WTC11 (cell line): ENCODE measurements at regions not wholly inside any gene's neighbourhood (a gene's known extent, or its start where the extent isn't known, plus 50 kb on each side); places are given as distances from the start of the nearest gene placed in this dataset.

Experiments
- ATAC-seq: fragments of 200-7000 bp; cut with Tn5 transposase; 2 replicates; pipeline ENCODE4 v1.10.0; 2021; ENCODE audit warnings: mild to moderate bottlenecking, moderate library complexity
- CTCF ChIA-PET: fragments of 300-600 bp; sonication (Branson Sonifier 250); formaldehyde crosslinking; loops from one replicate; lab custom pipeline; 2021; ENCODE audit warnings: antibody characterized with exemption; lab: Charles Lee
- POLR2A ChIA-PET: fragments of 350-600 bp; sonication (Branson Sonifier 250); formaldehyde crosslinking; loops from one replicate; lab custom pipeline; 2021; ENCODE audit warnings: antibody characterized with exemption; lab: Charles Lee
- DNase-seq: peaks from one replicate; pipeline ENCODE4 v3.0.0; 2021; ENCODE audit warnings: low spot score
- H3K27ac Mint-ChIP-seq: 2 replicates; pipeline ENCODE4 v1.8.0; 2021; ENCODE audit warnings: mixed read lengths
- H3K27me3 Mint-ChIP-seq: 2 replicates; pipeline ENCODE4 v1.8.0; 2021; ENCODE audit warnings: low read depth, mild to moderate bottlenecking, moderate library complexity, mixed read lengths
- H3K36me3 Mint-ChIP-seq: 2 replicates; pipeline ENCODE4 v1.8.0; 2021; ENCODE audit warnings: mixed read lengths
- H3K4me1 Mint-ChIP-seq: 2 replicates; pipeline ENCODE4 v1.8.0; 2022; ENCODE audit warnings: mixed read lengths
- H3K4me3 Mint-ChIP-seq: 2 replicates; pipeline ENCODE4 v1.8.0; 2021; ENCODE audit warnings: mild to moderate bottlenecking, moderate library complexity, mixed read lengths
- H3K9me3 Mint-ChIP-seq: 2 replicates; pipeline ENCODE4 v1.8.0; 2021; ENCODE audit warnings: mixed read lengths
- FOXP1 ChIP-seq: sonication (generic); formaldehyde crosslinking; IDR thresholded peaks from 2 replicates; pipeline ENCODE4 v1.8.0; 2022; ENCODE audit warnings: missing genetic modification reagents, mild to moderate bottlenecking, moderate library complexity, borderline replicate concordance
- GRHL2 ChIP-seq: fragments of 250-450 bp; sonication (Bioruptor Pico); IDR thresholded peaks from 2 replicates; pipeline ENCODE4 v1.8.0; 2022; ENCODE audit warnings: mild to moderate bottlenecking, moderate library complexity; ENCODE audit not compliant: insufficient replicate concordance, severe bottlenecking
- MLX ChIP-seq: sonication (generic); formaldehyde crosslinking; IDR thresholded peaks from 2 replicates; pipeline ENCODE4 v1.8.1; 2023; ENCODE audit warnings: mild to moderate bottlenecking, missing genetic modification reagents, moderate library complexity
- OVOL2 ChIP-seq: fragments of 250-450 bp; sonication (Bioruptor Pico); IDR thresholded peaks from 2 replicates; pipeline ENCODE4 v1.9.0; 2021; ENCODE audit warnings: mild to moderate bottlenecking, borderline replicate concordance
- RORB ChIP-seq: fragments of 250-450 bp; sonication (Bioruptor Pico); IDR thresholded peaks from 2 replicates; pipeline ENCODE4 v1.9.0; 2021; ENCODE audit warnings: mild to moderate bottlenecking
- SOX15 ChIP-seq: fragments of 250-450 bp; sonication (Bioruptor Pico); IDR thresholded peaks from 2 replicates; pipeline ENCODE4 v1.9.0; 2021; ENCODE audit warnings: mild to moderate bottlenecking
- SP1 ChIP-seq: sonication (generic); formaldehyde crosslinking; conservative IDR thresholded peaks from 2 replicates; pipeline ENCODE4 v1.8.1; 2022; ENCODE audit warnings: missing genetic modification reagents
- TEAD4 ChIP-seq: sonication (generic); formaldehyde crosslinking; IDR thresholded peaks from 2 replicates; pipeline ENCODE4 v1.8.0; 2022; ENCODE audit warnings: mild to moderate bottlenecking, missing genetic modification reagents
- USF2 ChIP-seq: sonication (generic); formaldehyde crosslinking; IDR thresholded peaks from 2 replicates; pipeline ENCODE4 v1.8.1; 2023; ENCODE audit warnings: mild to moderate bottlenecking, missing genetic modification reagents, moderate library complexity
- ZNF416 ChIP-seq: fragments of 250-450 bp; sonication (Bioruptor Pico); IDR thresholded peaks from 2 replicates; pipeline ENCODE4 v1.9.0; 2021; ENCODE audit warnings: mild to moderate bottlenecking, inconsistent platforms
- TF ChIP-seq, protein P1 (sequence below): sonication (generic); formaldehyde crosslinking; IDR thresholded peaks from 2 replicates; pipeline ENCODE4 v1.8.1; 2022; ENCODE audit warnings: missing genetic modification reagents, borderline replicate concordance
- TF ChIP-seq, protein P2 (sequence below): sonication (generic); formaldehyde crosslinking; IDR thresholded peaks from 2 replicates; pipeline ENCODE4 v1.8.0; 2022; ENCODE audit warnings: mild to moderate bottlenecking, missing genetic modification reagents
- TF ChIP-seq, protein P3 (sequence below): sonication (generic); formaldehyde crosslinking; IDR thresholded peaks from 2 replicates; pipeline ENCODE4 v1.8.1; 2023; ENCODE audit warnings: mild to moderate bottlenecking, missing genetic modification reagents
- TF ChIP-seq, protein P4 (sequence below): sonication (generic); formaldehyde crosslinking; IDR thresholded peaks from 2 replicates; pipeline ENCODE4 v1.8.0; 2022; ENCODE audit warnings: mild to moderate bottlenecking, missing genetic modification reagents
- TF ChIP-seq, protein P5 (sequence below): fragments of 250-450 bp; sonication (Bioruptor Pico); IDR thresholded peaks from 2 replicates; pipeline ENCODE4 v1.9.0; 2021; ENCODE audit warnings: moderate library complexity, mild to moderate bottlenecking, inconsistent platforms, borderline replicate concordance
- TF ChIP-seq, protein P6 (sequence below): fragments of 250-450 bp; sonication (Bioruptor Pico); conservative IDR thresholded peaks from 2 replicates; pipeline ENCODE4 v1.9.0; 2021; ENCODE audit warnings: mild to moderate bottlenecking

- ChIA-PET POLR2A (no interaction called here), CTCF (no interaction called here)
- DNase-seq (no peak), ATAC-seq (no peak)
- TF ChIP-seq, protein P1, sequence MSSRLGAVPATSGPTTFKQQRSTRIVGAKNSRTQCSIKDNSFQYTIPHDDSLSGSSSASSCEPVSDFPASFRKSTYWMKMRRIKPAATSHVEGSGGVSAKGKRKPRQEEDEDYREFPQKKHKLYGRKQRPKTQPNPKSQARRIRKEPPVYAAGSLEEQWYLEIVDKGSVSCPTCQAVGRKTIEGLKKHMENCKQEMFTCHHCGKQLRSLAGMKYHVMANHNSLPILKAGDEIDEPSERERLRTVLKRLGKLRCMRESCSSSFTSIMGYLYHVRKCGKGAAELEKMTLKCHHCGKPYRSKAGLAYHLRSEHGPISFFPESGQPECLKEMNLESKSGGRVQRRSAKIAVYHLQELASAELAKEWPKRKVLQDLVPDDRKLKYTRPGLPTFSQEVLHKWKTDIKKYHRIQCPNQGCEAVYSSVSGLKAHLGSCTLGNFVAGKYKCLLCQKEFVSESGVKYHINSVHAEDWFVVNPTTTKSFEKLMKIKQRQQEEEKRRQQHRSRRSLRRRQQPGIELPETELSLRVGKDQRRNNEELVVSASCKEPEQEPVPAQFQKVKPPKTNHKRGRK = no peak
- TF ChIP-seq ZNF416 (CRISPR knock-in tag) (no peak), USF2 (CRISPR knock-in tag) (no peak), OVOL2 (no peak), RORB (CRISPR knock-in tag) (no peak), TEAD4 (CRISPR knock-in tag) (no peak), SP1 (CRISPR knock-in tag) (no peak), GRHL2 (CRISPR knock-in tag) (no peak)
- TF ChIP-seq, protein P2, sequence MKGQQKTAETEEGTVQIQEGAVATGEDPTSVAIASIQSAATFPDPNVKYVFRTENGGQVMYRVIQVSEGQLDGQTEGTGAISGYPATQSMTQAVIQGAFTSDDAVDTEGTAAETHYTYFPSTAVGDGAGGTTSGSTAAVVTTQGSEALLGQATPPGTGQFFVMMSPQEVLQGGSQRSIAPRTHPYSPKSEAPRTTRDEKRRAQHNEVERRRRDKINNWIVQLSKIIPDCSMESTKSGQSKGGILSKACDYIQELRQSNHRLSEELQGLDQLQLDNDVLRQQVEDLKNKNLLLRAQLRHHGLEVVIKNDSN (CRISPR knock-in tag) = no peak
- TF ChIP-seq, protein P3, sequence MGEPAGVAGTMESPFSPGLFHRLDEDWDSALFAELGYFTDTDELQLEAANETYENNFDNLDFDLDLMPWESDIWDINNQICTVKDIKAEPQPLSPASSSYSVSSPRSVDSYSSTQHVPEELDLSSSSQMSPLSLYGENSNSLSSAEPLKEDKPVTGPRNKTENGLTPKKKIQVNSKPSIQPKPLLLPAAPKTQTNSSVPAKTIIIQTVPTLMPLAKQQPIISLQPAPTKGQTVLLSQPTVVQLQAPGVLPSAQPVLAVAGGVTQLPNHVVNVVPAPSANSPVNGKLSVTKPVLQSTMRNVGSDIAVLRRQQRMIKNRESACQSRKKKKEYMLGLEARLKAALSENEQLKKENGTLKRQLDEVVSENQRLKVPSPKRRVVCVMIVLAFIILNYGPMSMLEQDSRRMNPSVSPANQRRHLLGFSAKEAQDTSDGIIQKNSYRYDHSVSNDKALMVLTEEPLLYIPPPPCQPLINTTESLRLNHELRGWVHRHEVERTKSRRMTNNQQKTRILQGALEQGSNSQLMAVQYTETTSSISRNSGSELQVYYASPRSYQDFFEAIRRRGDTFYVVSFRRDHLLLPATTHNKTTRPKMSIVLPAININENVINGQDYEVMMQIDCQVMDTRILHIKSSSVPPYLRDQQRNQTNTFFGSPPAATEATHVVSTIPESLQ (CRISPR knock-in tag) = no peak
- TF ChIP-seq, protein P4, sequence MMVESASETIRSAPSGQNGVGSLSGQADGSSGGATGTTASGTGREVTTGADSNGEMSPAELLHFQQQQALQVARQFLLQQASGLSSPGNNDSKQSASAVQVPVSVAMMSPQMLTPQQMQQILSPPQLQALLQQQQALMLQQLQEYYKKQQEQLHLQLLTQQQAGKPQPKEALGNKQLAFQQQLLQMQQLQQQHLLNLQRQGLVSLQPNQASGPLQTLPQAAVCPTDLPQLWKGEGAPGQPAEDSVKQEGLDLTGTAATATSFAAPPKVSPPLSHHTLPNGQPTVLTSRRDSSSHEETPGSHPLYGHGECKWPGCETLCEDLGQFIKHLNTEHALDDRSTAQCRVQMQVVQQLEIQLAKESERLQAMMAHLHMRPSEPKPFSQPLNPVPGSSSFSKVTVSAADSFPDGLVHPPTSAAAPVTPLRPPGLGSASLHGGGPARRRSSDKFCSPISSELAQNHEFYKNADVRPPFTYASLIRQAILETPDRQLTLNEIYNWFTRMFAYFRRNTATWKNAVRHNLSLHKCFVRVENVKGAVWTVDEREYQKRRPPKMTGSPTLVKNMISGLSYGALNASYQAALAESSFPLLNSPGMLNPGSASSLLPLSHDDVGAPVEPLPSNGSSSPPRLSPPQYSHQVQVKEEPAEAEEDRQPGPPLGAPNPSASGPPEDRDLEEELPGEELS = no peak
- Mint-ChIP-seq H3K36me3 (no peaks in the 10 kb centered on the region), H3K4me3 (no peak overlapping the region), H3K27ac (no peak overlapping the region), H3K27me3 (no peaks in the 10 kb centered on the region), H3K4me1 (peaks cover 50% of the 10 kb centered on the region), H3K9me3 (no peaks in the 10 kb centered on the region)
Measured at GRCh38 chr21:16283516-16283915, 553.7 kb downstream of the USP25 start.

DNA sequence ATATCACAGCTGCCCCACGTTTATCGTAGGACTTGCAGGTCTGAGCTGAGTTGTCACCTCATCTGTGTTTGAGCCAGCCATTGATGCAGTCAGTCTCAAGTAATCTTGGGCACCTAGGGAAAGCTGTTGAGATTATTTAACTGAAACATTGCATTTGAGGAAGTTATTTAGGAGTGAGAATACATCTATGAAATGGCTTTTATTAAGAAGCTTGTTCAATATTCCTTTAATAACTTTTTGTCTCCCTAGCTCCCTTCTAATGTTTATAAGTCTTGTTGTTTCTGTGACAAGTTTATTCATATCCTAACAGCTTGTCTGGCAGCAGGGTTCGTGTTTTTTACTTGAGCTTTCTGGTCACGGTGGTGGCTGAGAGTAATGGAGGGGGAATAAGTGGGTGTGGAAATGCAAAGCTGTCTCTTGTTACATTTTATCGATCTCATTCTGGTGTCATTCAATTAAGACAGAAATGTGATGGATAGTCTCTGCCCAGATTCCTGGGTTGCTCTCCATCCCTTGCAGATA is 555.9 kb downstream of the USP25 start:
- Mint-ChIP-seq H3K27me3 (no peaks in the 10 kb centered on the region), H3K9me3 (no peaks in the 10 kb centered on the region), H3K36me3 (no peaks in the 10 kb centered on the region), H3K4me3 (no peak overlapping the region), H3K27ac (no peak overlapping the region), H3K4me1 (peaks cover 37% of the 10 kb centered on the region)
- TF ChIP-seq, protein P5, sequence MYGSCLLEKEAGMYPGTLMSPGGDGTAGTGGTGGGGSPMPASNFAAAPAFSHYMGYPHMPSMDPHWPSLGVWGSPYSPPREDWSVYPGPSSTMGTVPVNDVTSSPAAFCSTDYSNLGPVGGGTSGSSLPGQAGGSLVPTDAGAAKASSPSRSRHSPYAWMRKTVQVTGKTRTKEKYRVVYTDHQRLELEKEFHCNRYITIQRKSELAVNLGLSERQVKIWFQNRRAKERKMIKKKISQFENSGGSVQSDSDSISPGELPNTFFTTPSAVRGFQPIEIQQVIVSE (CRISPR knock-in tag) = no peak
- TF ChIP-seq MLX (CRISPR knock-in tag) = no peak
- TF ChIP-seq, protein P6, sequence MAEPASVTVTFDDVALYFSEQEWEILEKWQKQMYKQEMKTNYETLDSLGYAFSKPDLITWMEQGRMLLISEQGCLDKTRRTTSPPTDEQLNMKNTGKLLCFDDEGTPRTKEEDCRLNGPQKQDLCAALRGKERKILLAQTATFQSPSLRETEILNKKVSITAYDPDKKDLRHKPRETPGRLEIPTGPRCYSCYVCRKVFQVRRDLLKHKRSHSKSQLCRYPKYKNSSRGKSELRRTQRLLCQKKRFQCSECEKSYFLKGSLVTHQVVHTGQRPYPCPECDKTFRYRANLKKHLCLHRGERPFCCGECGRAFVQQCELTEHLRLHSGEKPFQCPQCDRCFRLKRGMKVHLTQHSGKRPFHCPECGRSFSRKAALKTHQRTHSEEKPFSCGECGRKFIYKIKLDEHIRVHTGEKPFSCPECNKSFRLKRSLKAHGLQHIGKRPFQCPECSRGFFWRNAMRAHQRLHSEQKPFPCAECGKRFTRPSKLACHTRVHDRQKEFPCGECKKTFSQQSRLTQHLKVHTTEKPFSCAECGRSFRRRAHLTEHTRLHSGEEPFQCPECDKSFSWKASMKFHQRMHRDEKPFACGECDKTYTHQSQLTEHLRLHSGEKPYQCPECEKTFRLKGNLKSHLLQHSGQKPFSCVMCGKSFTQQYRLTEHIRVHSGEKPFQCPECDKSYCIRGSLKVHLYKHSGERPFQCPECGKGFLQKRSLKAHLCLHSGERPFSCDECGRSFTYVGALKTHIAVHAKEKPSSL = no peak
- no peak for TF ChIP-seq FOXP1 (CRISPR knock-in tag)
- TF ChIP-seq SOX15 (CRISPR knock-in tag) = no peak
- DNase-seq (no peak), ATAC-seq (no peak)
- CTCF ChIA-PET = no interaction called here
- POLR2A ChIA-PET = no interaction called here
